A673 (cell line): ENCODE measurements at regions not wholly inside any gene's neighbourhood (a gene's known extent, or its start where the extent isn't known, plus 50 kb on each side); places are given as distances from the start of the nearest gene placed in this dataset.

Experiments
- CTCF ChIP-seq: fragments of 300-800, 200-600 bp; sonication (generic); conservative IDR thresholded peaks from 2 replicates; pipeline ENCODE4 v1.5.1; 2017; ENCODE audit warnings: low read depth, mild to moderate bottlenecking, antibody characterized with exemption, low read length, moderate library complexity, mixed read lengths
- EZH2 ChIP-seq: fragments of 200-600 bp; sonication (generic); IDR thresholded peaks from 2 replicates; pipeline ENCODE4 v1.6.1; 2017; ENCODE audit warnings: borderline replicate concordance, low read depth, mild to moderate bottlenecking, mixed read lengths, antibody characterized with exemption, low read length; ENCODE audit not compliant: poor library complexity, severe bottlenecking

GRCh38 chr2:38159597-38159996 is 83.6 kb upstream of the CYP1B1 start:
- TF ChIP-seq CTCF, result no peak
- no peak for TF ChIP-seq EZH2
